Keratinocyte (primary cell): ENCODE measurements at regions not wholly inside any gene's neighbourhood (a gene's known extent, or its start where the extent isn't known, plus 50 kb on each side); places are given as distances from the start of the nearest gene placed in this dataset.

Experiments
- DNase-seq: peaks from one replicate; pipeline ENCODE4 v3.0.0-alpha.2; 2011; ENCODE audit warnings: low read depth, missing footprints, low spot score
- FAIRE-seq: peaks from 2 replicates; lab custom pipeline; 2011; peaks lifted over from hg19 to GRCh38; lab: Jason Lieb, UNC
- H2AFZ ChIP-seq: 2 replicates; pipeline ENCODE4 v1.6.0; 2012; ENCODE audit warnings: low read length, control low read depth, inconsistent platforms; ENCODE audit not compliant: control insufficient read depth
- H3K27ac ChIP-seq: 2 replicates; pipeline ENCODE4 v1.5.1; 2011; ENCODE audit warnings: low read length; ENCODE audit not compliant: control insufficient read depth, insufficient read depth
- H3K27me3 ChIP-seq: 3 replicates; pipeline ENCODE4 v1.6.0; 2011; ENCODE audit warnings: low read length; ENCODE audit not compliant: control insufficient read depth, insufficient read depth; ENCODE audit errors: extremely low read depth
- H3K36me3 ChIP-seq, 2 experiments: 2 replicates in 1 of 2; 3 replicates in 1 of 2; pipeline ENCODE4 v1.5.1; 2011; ENCODE audit warnings: low read length in 2 of 2, mild to moderate bottlenecking in 1 of 2; ENCODE audit not compliant: control insufficient read depth in 2 of 2, insufficient read depth in 2 of 2; ENCODE audit errors: extremely low read depth in 1 of 2
- H3K4me1 ChIP-seq: 3 replicates; pipeline ENCODE4 v1.5.1; 2011; ENCODE audit warnings: low read length; ENCODE audit not compliant: control insufficient read depth, insufficient read depth; ENCODE audit errors: extremely low read depth
- H3K4me2 ChIP-seq: 3 replicates; pipeline ENCODE4 v1.6.0; 2011; ENCODE audit warnings: low read depth, low read length; ENCODE audit not compliant: control insufficient read depth, insufficient read depth; ENCODE audit errors: extremely low read depth
- H3K4me3 ChIP-seq, 3 experiments: fragments of 200-600 bp in 1 of 3; sonication (generic) in 1 of 3; 2 replicates in 2 of 3; 3 replicates in 1 of 3; pipeline ENCODE4 v1.5.1; 2011 to 2016; ENCODE audit warnings: low read length in 3 of 3, mild to moderate bottlenecking in 3 of 3, control low read depth in 2 of 3, inconsistent platforms in 1 of 3, low read depth in 1 of 3, mixed read lengths in 1 of 3, mixed run types in 1 of 3, moderate library complexity in 1 of 3; ENCODE audit not compliant: control insufficient read depth in 2 of 3, insufficient read depth in 2 of 3; ENCODE audit errors: extremely low read depth in 1 of 3
- H3K79me2 ChIP-seq: 2 replicates; pipeline ENCODE4 v1.6.0; 2012; ENCODE audit warnings: low read length; ENCODE audit not compliant: control insufficient read depth, insufficient read depth
- H3K9ac ChIP-seq: 3 replicates; pipeline ENCODE4 v1.6.0; 2011; ENCODE audit warnings: low read length; ENCODE audit not compliant: control insufficient read depth, insufficient read depth; ENCODE audit errors: extremely low read depth
- H3K9me1 ChIP-seq: 3 replicates; pipeline ENCODE4 v1.6.0; 2011; ENCODE audit warnings: low read length; ENCODE audit not compliant: control insufficient read depth, insufficient read depth; ENCODE audit errors: extremely low read depth
- H3K9me3 ChIP-seq: 2 replicates; pipeline ENCODE4 v1.5.1; 2012; ENCODE audit warnings: low read depth, low read length; ENCODE audit not compliant: control insufficient read depth
- H4K20me1 ChIP-seq: 3 replicates; pipeline ENCODE4 v1.6.0; 2011; ENCODE audit warnings: low read length; ENCODE audit not compliant: control insufficient read depth, insufficient read depth; ENCODE audit errors: extremely low read depth
- CTCF ChIP-seq, 3 experiments: IDR thresholded peaks in 1 of 3; conservative IDR thresholded peaks in 1 of 3; optimal IDR thresholded peaks in 1 of 3; 2 replicates in 2 of 3; 3 replicates in 1 of 3; pipeline versions ENCODE3 to v1.5.1; 2011; ENCODE audit warnings: low read length in 3 of 3, mild to moderate bottlenecking in 3 of 3, moderate library complexity in 2 of 3, control low read depth in 1 of 3, inconsistent platforms in 1 of 3; ENCODE audit not compliant: insufficient read depth in 2 of 3; ENCODE audit errors: extremely low read depth in 1 of 3
- EZH2 ChIP-seq: IDR thresholded peaks from one replicate; pipeline ENCODE4 v1.6.1; 2012; ENCODE audit warnings: inconsistent platforms, mild to moderate bottlenecking, low read length, moderate library complexity
- dilution Hi-C: fragments of 300-500 bp; cut with MboI; formaldehyde crosslinking; loops from one replicate; pipeline ENCODE4 v1.7.0; 2020; ENCODE audit warnings: low sequenced_read_pairs; ENCODE audit not compliant: extremely low pct_ligation_motif_present

GRCh38 chr15:85847031-85847430 lies 52.3 kb upstream of the KLHL25 start:
- TF ChIP-seq EZH2: no peak
- TF ChIP-seq CTCF (optimal IDR thresholded peaks at IDR 0.05 in 1 of 3, IDR thresholded peaks at IDR 0.05 in 1 of 3, conservative IDR thresholded peaks at IDR 0.05 in 1 of 3; ENCODE audit: extremely low read depth in 1 of 3, insufficient read depth in 2 of 3, low read length in 3 of 3): no peak
- dilution Hi-C loops: no loop called here
- Histone ChIP-seq H4K20me1 (no peaks in the 10 kb centered on the region), H3K9me1 (no peaks in the 10 kb centered on the region), H3K36me3 (no peaks in the 10 kb centered on the region), H2AFZ (no peak overlapping the region), H3K4me1 (no peaks in the 10 kb centered on the region), H3K4me3 (no peak overlapping the region), H3K9me3 (no peaks in the 10 kb centered on the region), H3K27me3 (peaks cover 4% of the 10 kb centered on the region), H3K27ac (no peak overlapping the region), H3K79me2 (no peaks in the 10 kb centered on the region), H3K4me2 (no peak overlapping the region), H3K9ac (no peak overlapping the region)
- DNase-seq (no peak), FAIRE-seq (no peak)

- H3K79me2 ChIP-seq: no peaks in the 10 kb centered on the region
- no peak overlapping the region for H3K27ac ChIP-seq
- no peak overlapping the region for H3K4me2 ChIP-seq
- H3K4me1 ChIP-seq: no peaks in the 10 kb centered on the region
- dilution Hi-C loops: no loop called here
- DNase-seq: no peak
- FAIRE-seq: no peak
- no peak overlapping the region for H3K9ac ChIP-seq
- H3K9me3 ChIP-seq: no peaks in the 10 kb centered on the region
- H3K4me3 ChIP-seq: no peak overlapping the region
- no peaks in the 10 kb centered on the region for H4K20me1 ChIP-seq
- no peaks in the 10 kb centered on the region for H3K36me3 ChIP-seq
- peaks cover 4% of the 10 kb centered on the region for H3K27me3 ChIP-seq
- no peaks in the 10 kb centered on the region for H3K9me1 ChIP-seq
- H2AFZ ChIP-seq: no peak overlapping the region
- no peak for TF ChIP-seq CTCF (optimal IDR thresholded peaks at IDR 0.05 in 1 of 3, IDR thresholded peaks at IDR 0.05 in 1 of 3, conservative IDR thresholded peaks at IDR 0.05 in 1 of 3; ENCODE audit: extremely low read depth in 1 of 3, insufficient read depth in 2 of 3, low read length in 3 of 3)
- TF ChIP-seq EZH2: no peak
These were observed 55.2 kb upstream of the KLHL25 start for GRCh38 chr15:85849946-85850345.
